Type B pancreatic cell (in vitro differentiated cells): ENCODE measurements at regions not wholly inside any gene's neighbourhood (a gene's known extent, or its start where the extent isn't known, plus 50 kb on each side); places are given as distances from the start of the nearest gene placed in this dataset.
"Not testable (repeated sequence)": the region's sequence is repeated elsewhere in the genome, so short reads cannot be mapped to it uniquely, and the experiment has no call there.

ENCODE experiments used
- DNase-seq: peaks from one replicate; pipeline ENCODE4 v3.0.0; 2021; ENCODE audit warnings: mixed read lengths; ENCODE audit not compliant: unreplicated experiment; ENCODE audit errors: extremely low spot score
- H3K27ac Mint-ChIP-seq: 2 replicates; pipeline ENCODE4 v1.8.0; 2021; ENCODE audit warnings: mild to moderate bottlenecking, mixed read lengths
- H3K27me3 Mint-ChIP-seq: 2 replicates; pipeline ENCODE4 v1.8.0; 2021; ENCODE audit warnings: mixed read lengths
- H3K36me3 Mint-ChIP-seq: 2 replicates; pipeline ENCODE4 v1.8.0; 2021; ENCODE audit warnings: mixed read lengths
- H3K4me1 Mint-ChIP-seq: one replicate; pipeline ENCODE4 v1.8.0; 2021; ENCODE audit warnings: mixed read lengths; ENCODE audit not compliant: unreplicated experiment
- H3K4me3 Mint-ChIP-seq: 2 replicates; pipeline ENCODE4 v1.8.0; 2021; ENCODE audit warnings: mild to moderate bottlenecking, mixed read lengths
- H3K9me3 Mint-ChIP-seq: 2 replicates; pipeline ENCODE4 v1.8.0; 2021; ENCODE audit warnings: mixed read lengths
- TF ChIP-seq, protein P1 (sequence below): fragments of 200-600 bp; sonication (generic); conservative IDR thresholded peaks from 2 replicates; pipeline ENCODE4 v1.5.0; 2021; ENCODE audit warnings: antibody characterized with exemption, mild to moderate bottlenecking

DNA sequence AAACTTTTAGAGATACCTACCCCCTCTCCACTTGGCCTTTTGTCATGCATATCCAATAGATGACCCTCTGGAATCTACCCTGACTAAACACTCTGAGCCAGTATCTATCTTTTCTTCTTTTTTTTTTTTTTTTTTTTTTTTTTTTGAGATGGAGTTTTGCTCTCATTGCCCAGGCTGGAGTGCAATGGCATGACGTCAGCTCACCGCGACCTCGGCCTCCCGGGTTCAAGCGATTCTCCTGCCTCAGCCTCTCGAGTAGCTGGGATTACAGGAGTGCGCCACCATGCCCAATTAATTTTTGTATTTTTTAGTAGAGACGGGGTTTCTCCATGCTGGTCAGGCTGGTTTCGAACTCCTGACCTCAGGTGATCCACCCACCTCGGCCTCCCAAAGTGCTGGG is 50.8 kb upstream of the GRIN2B start:
- H3K27ac Mint-ChIP-seq, H3K4me1 Mint-ChIP-seq, H3K36me3 Mint-ChIP-seq, DNase-seq, H3K9me3 Mint-ChIP-seq, H3K4me3 Mint-ChIP-seq, H3K27me3 Mint-ChIP-seq: not testable (repeated sequence)

DNA sequence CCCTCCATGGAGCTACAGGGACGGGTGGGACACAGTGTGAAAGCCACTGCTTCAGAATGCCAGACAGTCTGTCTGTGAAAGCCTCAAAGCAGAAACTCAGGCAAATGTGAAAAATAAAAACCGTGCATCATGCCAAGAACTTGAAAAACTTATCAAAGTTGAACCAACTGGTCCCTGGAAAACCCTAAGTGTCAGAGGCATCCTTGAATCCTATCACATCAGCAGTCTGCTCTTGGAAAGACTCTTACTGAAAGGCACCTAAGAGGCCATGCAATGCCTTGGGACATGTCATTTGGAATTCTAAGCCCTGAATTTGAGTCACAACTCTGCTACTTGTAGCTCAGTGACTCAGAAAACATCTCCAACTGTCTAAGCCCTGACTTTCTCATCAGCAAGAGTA is 62.4 kb upstream of the GRIN2B start:
- H3K4me1 Mint-ChIP-seq = no peaks in the 10 kb centered on the region
- no peak overlapping the region for H3K27ac Mint-ChIP-seq
- no peak overlapping the region for H3K4me3 Mint-ChIP-seq
- peaks cover 5% of the 10 kb centered on the region for H3K9me3 Mint-ChIP-seq
- H3K36me3 Mint-ChIP-seq = no peaks in the 10 kb centered on the region
- H3K27me3 Mint-ChIP-seq = peaks cover 30% of the 10 kb centered on the region
- no peak for DNase-seq
- TF ChIP-seq, protein P1, sequence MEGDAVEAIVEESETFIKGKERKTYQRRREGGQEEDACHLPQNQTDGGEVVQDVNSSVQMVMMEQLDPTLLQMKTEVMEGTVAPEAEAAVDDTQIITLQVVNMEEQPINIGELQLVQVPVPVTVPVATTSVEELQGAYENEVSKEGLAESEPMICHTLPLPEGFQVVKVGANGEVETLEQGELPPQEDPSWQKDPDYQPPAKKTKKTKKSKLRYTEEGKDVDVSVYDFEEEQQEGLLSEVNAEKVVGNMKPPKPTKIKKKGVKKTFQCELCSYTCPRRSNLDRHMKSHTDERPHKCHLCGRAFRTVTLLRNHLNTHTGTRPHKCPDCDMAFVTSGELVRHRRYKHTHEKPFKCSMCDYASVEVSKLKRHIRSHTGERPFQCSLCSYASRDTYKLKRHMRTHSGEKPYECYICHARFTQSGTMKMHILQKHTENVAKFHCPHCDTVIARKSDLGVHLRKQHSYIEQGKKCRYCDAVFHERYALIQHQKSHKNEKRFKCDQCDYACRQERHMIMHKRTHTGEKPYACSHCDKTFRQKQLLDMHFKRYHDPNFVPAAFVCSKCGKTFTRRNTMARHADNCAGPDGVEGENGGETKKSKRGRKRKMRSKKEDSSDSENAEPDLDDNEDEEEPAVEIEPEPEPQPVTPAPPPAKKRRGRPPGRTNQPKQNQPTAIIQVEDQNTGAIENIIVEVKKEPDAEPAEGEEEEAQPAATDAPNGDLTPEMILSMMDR = no peak

DNA sequence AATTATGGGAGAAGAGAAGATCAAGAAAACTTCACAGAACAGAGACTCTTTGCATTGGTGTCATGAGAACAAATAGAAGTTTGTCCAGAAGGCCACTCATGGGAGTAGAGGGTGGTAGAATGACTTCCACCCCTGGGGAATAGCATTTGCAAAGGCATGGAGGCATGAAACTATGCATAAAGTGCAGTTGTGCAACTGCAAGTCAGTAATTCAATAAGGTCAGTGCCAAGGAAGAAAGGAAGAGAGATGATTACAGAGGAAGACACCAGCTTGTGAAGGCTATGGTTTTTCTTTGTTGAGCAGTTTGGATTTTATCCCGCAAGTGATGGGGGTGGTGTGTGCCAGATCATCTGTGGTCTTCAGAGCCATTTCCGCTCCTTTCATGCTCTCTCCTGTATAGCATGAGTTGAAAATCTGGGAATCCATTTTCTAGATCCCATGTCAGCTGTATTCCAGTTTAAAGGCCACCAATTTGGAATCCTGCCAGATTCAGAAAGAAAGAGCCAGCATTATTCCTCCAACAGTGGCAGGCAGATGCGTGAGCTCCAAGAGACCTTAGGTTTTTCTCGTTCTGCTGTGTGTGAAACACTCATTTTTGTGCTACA is 67.6 kb upstream of the GRIN2B start:
- no peak for DNase-seq
- no peak overlapping the region for H3K4me3 Mint-ChIP-seq
- peaks cover 5% of the 10 kb centered on the region for H3K9me3 Mint-ChIP-seq
- H3K27me3 Mint-ChIP-seq = peaks cover 40% of the 10 kb centered on the region
- TF ChIP-seq, protein P1 = no peak
- H3K27ac Mint-ChIP-seq = no peak overlapping the region
- no peaks in the 10 kb centered on the region for H3K4me1 Mint-ChIP-seq
- no peaks in the 10 kb centered on the region for H3K36me3 Mint-ChIP-seq

DNA sequence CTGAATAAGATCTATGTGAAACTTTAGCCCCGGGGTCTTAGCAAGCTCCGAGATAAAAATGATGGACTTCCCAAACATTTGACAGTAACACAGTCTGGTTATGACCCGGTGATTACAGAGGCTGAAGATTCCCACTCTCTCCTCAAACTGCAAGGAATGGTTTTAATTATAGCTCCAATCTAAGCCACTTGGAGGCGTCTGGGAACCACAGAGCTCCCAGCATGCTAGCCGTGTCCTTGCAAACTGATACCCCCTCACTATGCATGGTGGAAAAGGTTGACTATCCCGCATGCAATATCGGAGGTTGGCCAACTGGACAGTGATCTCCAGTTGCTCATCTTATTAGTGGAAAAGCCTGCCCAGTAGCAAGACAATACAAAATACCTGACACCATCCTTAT is 76.5 kb upstream of the GRIN2B start:
- Mint-ChIP-seq H3K36me3 (peaks cover 3% of the 10 kb centered on the region), H3K27me3 (peaks cover 13% of the 10 kb centered on the region), H3K9me3 (peaks cover 3% of the 10 kb centered on the region), H3K27ac (no peak overlapping the region), H3K4me3 (no peak overlapping the region), H3K4me1 (no peaks in the 10 kb centered on the region)
- DNase-seq = no peak
- TF ChIP-seq, protein P1 = no peak

DNA sequence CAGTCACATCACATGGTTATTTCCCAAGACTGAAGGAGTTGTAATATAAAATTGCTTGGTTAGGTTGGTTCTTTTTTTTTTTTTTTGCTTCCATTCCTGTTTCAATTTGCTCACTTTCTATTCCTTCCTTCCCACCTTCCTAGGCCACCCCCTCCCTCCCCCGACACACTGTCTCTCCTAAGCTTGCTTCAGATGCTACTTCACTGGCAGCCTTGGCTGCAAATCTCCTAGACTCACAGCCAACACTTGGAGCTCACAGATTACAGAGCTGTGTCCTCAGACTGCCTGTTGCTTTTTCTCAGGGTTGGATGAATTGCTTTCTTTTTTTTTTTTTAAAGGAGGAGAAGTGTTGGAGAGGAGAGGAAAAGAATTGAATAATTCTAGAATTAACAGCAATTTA is 77.3 kb upstream of the GRIN2B start:
- Mint-ChIP-seq H3K36me3 (peaks cover 3% of the 10 kb centered on the region), H3K4me1 (no peaks in the 10 kb centered on the region), H3K9me3 (peaks cover 4% of the 10 kb centered on the region)

DNA sequence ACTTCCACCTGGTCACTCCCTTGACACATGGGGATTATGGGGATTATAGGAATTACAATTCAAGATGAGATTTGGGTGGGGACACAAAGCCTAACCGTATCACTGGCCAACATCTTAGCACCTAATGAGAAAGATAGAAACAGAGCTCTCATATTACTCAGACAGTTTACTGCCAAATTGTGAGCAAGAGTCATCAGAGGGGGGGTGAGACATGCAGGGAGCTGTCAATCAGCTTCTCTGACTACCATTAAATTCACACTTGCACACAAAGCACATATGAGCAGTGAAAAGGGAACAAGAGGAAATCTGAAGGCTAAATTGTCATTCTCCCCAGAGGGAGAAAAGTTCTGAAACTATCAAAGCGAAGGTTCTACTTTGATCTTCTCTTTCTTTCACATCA is 78.1 kb upstream of the GRIN2B start:
- no peak overlapping the region for H3K4me3 Mint-ChIP-seq
- H3K4me1 Mint-ChIP-seq = no peaks in the 10 kb centered on the region
- peaks cover 3% of the 10 kb centered on the region for H3K36me3 Mint-ChIP-seq
- peaks cover 8% of the 10 kb centered on the region for H3K9me3 Mint-ChIP-seq
- no peak for DNase-seq
- H3K27me3 Mint-ChIP-seq = peaks cover 13% of the 10 kb centered on the region
- TF ChIP-seq, protein P1 = no peak
- H3K27ac Mint-ChIP-seq = peak overlapping the region; percentile 30

More for the DNA sequence above, 77.3 kb upstream of the GRIN2B start:
- no peak overlapping the region for H3K4me3 Mint-ChIP-seq
- TF ChIP-seq, protein P1 = no peak
- H3K27me3 Mint-ChIP-seq = peaks cover 13% of the 10 kb centered on the region
- H3K27ac Mint-ChIP-seq = no peak overlapping the region
- DNase-seq = no peak
